Activated T-cell treated with anti-CD3 and anti-CD28 coated beads, Interleukin-2, amount 50 U/mL, for 48 hours (primary cell): ENCODE measurements at regions not wholly inside any gene's neighbourhood (a gene's known extent, or its start where the extent isn't known, plus 50 kb on each side); places are given as distances from the start of the nearest gene placed in this dataset.
"Not testable (repeated sequence)": the region's sequence is repeated elsewhere in the genome, so short reads cannot be mapped to it uniquely, and the experiment has no call there.

Experiments used
- DNase-seq, 2 experiments: peaks; one replicate each; pipeline ENCODE4 v3.0.0-alpha.2; 2020

- DNase-seq: no peak
Observed at GRCh38 chr6:115214283-115214682, 846.4 kb downstream of the FRK start.

- no peak for DNase-seq
Observed at GRCh38 chr6:115203381-115203780, 857.3 kb downstream of the FRK start.

GRCh38 chr6:115194981-115195638 is 852.3 kb upstream of the HS3ST5 start:
- DNase-seq: no peak

GRCh38 chr6:115191989-115192388 is 849.2 kb upstream of the HS3ST5 start:
- no peak for DNase-seq

GRCh38 chr6:115190534-115190933 is 847.7 kb upstream of the HS3ST5 start:
- DNase-seq: no peak

- not testable (repeated sequence) for DNase-seq
Observed at GRCh38 chr6:115175456-115175855, 832.6 kb upstream of the HS3ST5 start.

GRCh38 chr6:115165912-115166311 is 823.1 kb upstream of the HS3ST5 start:
- not testable (repeated sequence) for DNase-seq

- DNase-seq: no peak
Observed at GRCh38 chr6:115159733-115160132, 816.9 kb upstream of the HS3ST5 start.

GRCh38 chr6:115137910-115138309 is 795.1 kb upstream of the HS3ST5 start:
- DNase-seq: no peak

- DNase-seq: no peak
Observed at GRCh38 chr6:115133790-115134189, 791.0 kb upstream of the HS3ST5 start.

- DNase-seq: no peak
Observed at GRCh38 chr6:115131709-115132490, 789.1 kb upstream of the HS3ST5 start.

- not testable (repeated sequence) for DNase-seq
Observed at GRCh38 chr6:115121513-115121912, 778.7 kb upstream of the HS3ST5 start.

- no peak for DNase-seq
Observed at GRCh38 chr6:115120391-115120790, 777.6 kb upstream of the HS3ST5 start.

- DNase-seq: no peak
Observed at GRCh38 chr6:115091461-115091860, 748.6 kb upstream of the HS3ST5 start.

- DNase-seq: no peak
Observed at GRCh38 chr6:115078555-115078954, 735.7 kb upstream of the HS3ST5 start.

GRCh38 chr6:115071962-115072361 is 729.1 kb upstream of the HS3ST5 start:
- DNase-seq: no peak

GRCh38 chr6:115067690-115068447 is 725.0 kb upstream of the HS3ST5 start:
- DNase-seq: no peak

- no peak for DNase-seq
Observed at GRCh38 chr6:115064680-115065079, 721.9 kb upstream of the HS3ST5 start.

- DNase-seq: no peak
Observed at GRCh38 chr6:115060581-115060980, 717.8 kb upstream of the HS3ST5 start.

- no peak for DNase-seq
Observed at GRCh38 chr6:115058414-115059211, 715.8 kb upstream of the HS3ST5 start.

- no peak for DNase-seq
Observed at GRCh38 chr6:115055579-115055978, 712.8 kb upstream of the HS3ST5 start.

GRCh38 chr6:115054242-115054641 is 711.4 kb upstream of the HS3ST5 start:
- DNase-seq: not testable (repeated sequence)
